ENCODE measurements at regions not wholly inside any gene's neighbourhood (a gene's known extent, or its start where the extent isn't known, plus 50 kb on each side); places are given as distances from the start of the nearest gene placed in this dataset.

DNA sequence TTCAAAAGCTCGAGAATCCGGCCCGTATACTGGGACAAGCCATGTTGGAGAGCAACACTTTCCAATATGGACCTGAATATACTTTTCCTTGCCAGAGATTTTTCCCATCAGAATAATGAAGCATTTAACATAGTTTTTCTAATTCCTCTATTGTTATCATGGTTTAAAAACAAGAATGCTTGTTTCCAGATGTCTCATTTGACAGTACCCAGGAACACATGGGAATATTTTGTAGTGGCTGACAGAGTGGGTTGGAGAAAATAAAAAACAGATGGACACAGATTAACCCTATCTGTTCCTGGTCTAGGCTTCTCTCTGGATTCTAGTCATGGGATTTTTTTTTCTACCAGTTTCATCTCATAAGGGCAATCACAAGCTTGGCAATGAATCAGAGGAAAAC lies 164.8 kb upstream of the CEP162 start:
- TF ChIP-seq NR2F6 (IDR thresholded peaks at IDR 0.05): no peak
- no peak for TF ChIP-seq NR2F6 (CRISPR knock-in tag; IDR thresholded peaks at IDR 0.05)
- no peak for TF ChIP-seq SUZ12 (IDR thresholded peaks at IDR 0.05; ENCODE audit: low read depth, low read length)
- TF ChIP-seq GTF2F1 (IDR thresholded peaks at IDR 0.05; ENCODE audit: low read length): no peak
- TF ChIP-seq FOXM1 (CRISPR knock-in tag; IDR thresholded peaks at IDR 0.05): no peak
- no peak for TF ChIP-seq PRMT3 (CRISPR knock-in tag; IDR thresholded peaks at IDR 0.05; ENCODE audit: borderline replicate concordance, low read depth)
- no peak for TF ChIP-seq ZNF441 (CRISPR knock-in tag; IDR thresholded peaks at IDR 0.05; ENCODE audit: borderline replicate concordance)
- TF ChIP-seq FOXC1 (CRISPR knock-in tag; IDR thresholded peaks at IDR 0.05; ENCODE audit: borderline replicate concordance): no peak
- TF ChIP-seq, protein P1, sequence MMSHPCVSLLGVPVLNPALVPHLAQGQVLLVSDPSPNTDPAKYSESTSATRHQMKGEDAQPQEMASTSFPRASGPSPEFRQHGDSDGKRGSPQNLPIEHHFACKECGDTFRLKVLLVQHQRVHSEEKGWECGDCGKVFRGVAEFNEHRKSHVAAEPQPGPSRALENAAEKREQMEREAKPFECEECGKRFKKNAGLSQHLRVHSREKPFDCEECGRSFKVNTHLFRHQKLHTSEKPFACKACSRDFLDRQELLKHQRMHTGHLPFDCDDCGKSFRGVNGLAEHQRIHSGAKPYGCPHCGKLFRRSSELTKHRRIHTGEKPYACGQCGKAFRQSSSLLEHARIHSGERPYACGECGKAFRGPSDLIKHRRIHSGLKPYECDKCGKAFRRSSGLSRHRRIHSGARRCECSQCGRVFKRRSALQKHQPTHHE (CRISPR knock-in tag; IDR thresholded peaks at IDR 0.05; ENCODE audit: borderline replicate concordance): no peak
- no peak for TF ChIP-seq SNRNP70 (IDR thresholded peaks at IDR 0.05; ENCODE audit: low read depth, low read length)
- no peak for TF ChIP-seq POLR2A (IDR thresholded peaks at IDR 0.05; ENCODE audit: insufficient read depth in 1 of 2, low read depth in 2 of 2, low read length in 2 of 2)
- TF ChIP-seq, protein P2, sequence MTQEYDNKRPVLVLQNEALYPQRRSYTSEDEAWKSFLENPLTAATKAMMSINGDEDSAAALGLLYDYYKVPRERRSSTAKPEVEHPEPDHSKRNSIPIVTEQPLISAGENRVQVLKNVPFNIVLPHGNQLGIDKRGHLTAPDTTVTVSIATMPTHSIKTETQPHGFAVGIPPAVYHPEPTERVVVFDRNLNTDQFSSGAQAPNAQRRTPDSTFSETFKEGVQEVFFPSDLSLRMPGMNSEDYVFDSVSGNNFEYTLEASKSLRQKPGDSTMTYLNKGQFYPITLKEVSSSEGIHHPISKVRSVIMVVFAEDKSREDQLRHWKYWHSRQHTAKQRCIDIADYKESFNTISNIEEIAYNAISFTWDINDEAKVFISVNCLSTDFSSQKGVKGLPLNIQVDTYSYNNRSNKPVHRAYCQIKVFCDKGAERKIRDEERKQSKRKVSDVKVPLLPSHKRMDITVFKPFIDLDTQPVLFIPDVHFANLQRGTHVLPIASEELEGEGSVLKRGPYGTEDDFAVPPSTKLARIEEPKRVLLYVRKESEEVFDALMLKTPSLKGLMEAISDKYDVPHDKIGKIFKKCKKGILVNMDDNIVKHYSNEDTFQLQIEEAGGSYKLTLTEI (CRISPR knock-in tag; conservative IDR thresholded peaks at IDR 0.05): no peak
- TF ChIP-seq, protein P3, sequence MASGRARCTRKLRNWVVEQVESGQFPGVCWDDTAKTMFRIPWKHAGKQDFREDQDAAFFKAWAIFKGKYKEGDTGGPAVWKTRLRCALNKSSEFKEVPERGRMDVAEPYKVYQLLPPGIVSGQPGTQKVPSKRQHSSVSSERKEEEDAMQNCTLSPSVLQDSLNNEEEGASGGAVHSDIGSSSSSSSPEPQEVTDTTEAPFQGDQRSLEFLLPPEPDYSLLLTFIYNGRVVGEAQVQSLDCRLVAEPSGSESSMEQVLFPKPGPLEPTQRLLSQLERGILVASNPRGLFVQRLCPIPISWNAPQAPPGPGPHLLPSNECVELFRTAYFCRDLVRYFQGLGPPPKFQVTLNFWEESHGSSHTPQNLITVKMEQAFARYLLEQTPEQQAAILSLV (CRISPR knock-in tag; IDR thresholded peaks at IDR 0.05; ENCODE audit: borderline replicate concordance): no peak
